Duodenal mucosa (tissue), 2 donors: ENCODE measurements at regions not wholly inside any gene's neighbourhood (a gene's known extent, or its start where the extent isn't known, plus 50 kb on each side); places are given as distances from the start of the nearest gene placed in this dataset.

ENCODE experiments used
- H3K27ac ChIP-seq: one replicate; pipeline ENCODE4 v1.7.0; 2013; ENCODE audit warnings: low read depth, low read length
- H3K27me3 ChIP-seq, 2 donors: one replicate each; pipeline ENCODE4 v1.7.0; 2013; ENCODE audit warnings: low read length in 2 of 2, control low read depth in 1 of 2; ENCODE audit not compliant: insufficient read depth in 2 of 2, control insufficient read depth in 1 of 2
- H3K36me3 ChIP-seq, 2 donors: one replicate each; pipeline ENCODE4 v1.7.0; 2013; ENCODE audit warnings: low read length in 2 of 2, control low read depth in 1 of 2; ENCODE audit not compliant: insufficient read depth in 2 of 2, control insufficient read depth in 1 of 2
- H3K4me1 ChIP-seq, 2 donors: one replicate each; pipeline ENCODE4 v1.7.0; 2013; ENCODE audit warnings: low read length in 2 of 2, control low read depth in 1 of 2; ENCODE audit not compliant: insufficient read depth in 2 of 2, control insufficient read depth in 1 of 2
- H3K4me3 ChIP-seq, 2 donors: one replicate each; pipeline ENCODE4 v1.7.0; 2013; ENCODE audit warnings: low read length in 2 of 2, low read depth in 1 of 2
- H3K9ac ChIP-seq, 2 donors: one replicate each; pipeline ENCODE4 v1.7.0; 2013; ENCODE audit warnings: low read length in 2 of 2, low read depth in 1 of 2
- H3K9me3 ChIP-seq, 2 donors: one replicate each; pipeline ENCODE4 v1.7.0; 2013; ENCODE audit warnings: low read length in 2 of 2, control low read depth in 1 of 2; ENCODE audit not compliant: control insufficient read depth in 1 of 2

DNA sequence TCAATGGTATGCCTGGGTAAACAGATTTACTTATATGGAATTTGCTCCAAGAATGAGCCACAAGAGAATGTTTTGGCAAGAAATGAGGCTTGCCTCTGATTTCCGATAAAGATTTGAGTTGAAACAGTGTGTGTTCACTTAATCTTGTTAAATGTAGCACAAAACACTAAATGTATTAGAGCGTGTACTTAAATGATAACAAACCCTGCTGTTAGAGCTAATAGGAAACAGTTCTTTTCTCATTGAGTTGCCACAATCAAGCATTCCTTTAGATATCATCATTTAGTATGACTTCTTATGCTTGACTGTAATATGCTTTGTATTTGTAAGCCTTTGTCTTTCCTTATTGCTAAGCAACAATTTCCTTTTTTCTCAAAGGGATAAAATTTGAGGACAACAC, 353.6 kb upstream of the ZNF717 start:
- no peaks in the 10 kb centered on the region for H3K4me1 ChIP-seq
- H3K9me3 ChIP-seq = no peaks in the 10 kb centered on the region
- no peak overlapping the region for H3K27ac ChIP-seq
- no peaks in the 10 kb centered on the region for H3K27me3 ChIP-seq
- no peak overlapping the region for H3K4me3 ChIP-seq
- H3K9ac ChIP-seq = no peak overlapping the region
- no peaks in the 10 kb centered on the region for H3K36me3 ChIP-seq

DNA sequence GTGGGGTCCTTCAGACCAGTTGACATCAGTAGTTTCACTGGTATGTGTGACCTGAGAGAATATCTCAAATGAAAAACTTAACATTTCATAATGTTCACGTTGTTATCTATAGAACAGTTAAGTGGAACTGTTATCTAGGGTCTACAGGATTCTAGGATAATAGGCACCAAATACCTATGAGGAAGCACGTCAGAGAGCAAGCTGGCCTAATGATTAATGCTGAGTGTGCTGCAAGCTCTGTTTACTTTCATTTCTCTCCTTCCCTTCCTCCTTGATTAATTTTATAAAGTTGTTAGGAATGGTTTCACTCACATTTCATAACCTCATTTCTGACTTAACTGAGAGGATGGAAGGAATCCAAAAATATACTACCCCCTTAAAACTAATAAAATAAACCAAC, 362.5 kb upstream of the ZNF717 start:
- Histone ChIP-seq H3K4me1 (no peaks in the 10 kb centered on the region), H3K27ac (no peak overlapping the region), H3K36me3 (no peaks in the 10 kb centered on the region), H3K27me3 (no peaks in the 10 kb centered on the region), H3K4me3 (no peak overlapping the region), H3K9ac (no peak overlapping the region), H3K9me3 (peaks cover 7 to 8% of the 10 kb centered on the region in 2 donors)

DNA sequence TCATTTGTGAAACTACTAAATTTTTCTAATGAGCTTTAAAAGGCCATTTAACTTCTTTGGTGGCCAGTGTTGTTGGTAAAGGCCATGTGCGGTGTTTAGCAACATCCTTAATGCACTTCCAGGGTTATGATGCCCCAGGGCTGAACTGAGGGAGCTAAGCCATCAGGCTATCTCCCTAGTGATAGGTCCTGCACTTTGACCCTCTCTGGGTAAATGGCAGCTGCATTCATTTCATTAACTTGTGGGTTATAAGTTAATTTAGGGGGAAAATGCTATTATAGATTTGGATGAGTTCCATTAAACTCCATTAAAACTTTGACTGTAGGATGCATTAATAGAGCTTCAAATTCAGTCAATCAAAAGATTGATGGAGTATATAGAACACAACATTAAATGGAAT, 366.7 kb upstream of the ZNF717 start:
- Histone ChIP-seq H3K4me3 (no peak overlapping the region), H3K9ac (no peak overlapping the region), H3K9me3 (peaks cover 7 to 8% of the 10 kb centered on the region in 2 donors), H3K27me3 (no peaks in the 10 kb centered on the region), H3K27ac (no peak overlapping the region), H3K4me1 (no peaks in the 10 kb centered on the region), H3K36me3 (no peaks in the 10 kb centered on the region)

DNA sequence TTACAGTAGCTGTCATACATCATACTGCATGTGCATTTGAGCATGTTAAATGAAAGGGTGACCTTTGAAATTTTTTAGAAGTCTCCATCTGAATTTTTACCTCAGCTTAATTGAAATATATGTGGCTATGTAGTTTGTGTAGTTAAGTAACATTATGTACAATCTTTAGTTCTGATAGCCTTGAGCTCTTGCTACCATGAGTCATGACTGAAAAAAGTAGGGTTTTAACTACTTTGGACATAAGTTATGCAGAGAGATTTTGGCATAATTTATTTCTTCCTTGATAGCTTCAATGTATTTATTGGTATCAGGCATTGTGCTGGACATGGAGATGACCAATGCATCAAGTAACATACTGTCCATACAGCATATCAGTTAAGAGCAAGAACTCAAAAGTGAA, 376.5 kb upstream of the ZNF717 start:
- H3K27ac ChIP-seq = no peak overlapping the region
- H3K9me3 ChIP-seq = no peaks in the 10 kb centered on the region
- no peak overlapping the region for H3K9ac ChIP-seq
- H3K4me1 ChIP-seq = no peaks in the 10 kb centered on the region
- no peaks in the 10 kb centered on the region for H3K27me3 ChIP-seq
- H3K4me3 ChIP-seq = no peak overlapping the region
- no peaks in the 10 kb centered on the region for H3K36me3 ChIP-seq

DNA sequence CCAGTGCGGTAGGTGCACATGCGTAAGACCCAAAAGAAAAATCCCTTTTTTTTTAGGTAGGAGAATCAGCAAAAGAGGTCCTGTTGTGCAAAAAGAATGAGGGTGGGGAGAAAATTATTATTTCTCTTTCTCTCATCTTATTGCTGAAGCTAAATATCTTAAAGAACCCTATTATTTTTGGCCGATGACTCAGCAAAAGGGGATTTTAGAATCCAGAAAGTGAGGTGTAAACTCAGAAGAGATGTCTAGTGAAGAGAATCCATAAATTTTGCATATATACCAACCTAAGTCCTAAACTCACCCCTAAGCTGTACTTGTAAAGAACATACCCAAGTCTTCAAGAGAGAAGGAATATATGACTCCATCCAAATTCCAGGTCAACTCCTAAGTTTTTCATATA, 386.3 kb upstream of the ZNF717 start:
- Histone ChIP-seq H3K9ac (no peak overlapping the region), H3K27me3 (no peaks in the 10 kb centered on the region), H3K36me3 (no peaks in the 10 kb centered on the region), H3K9me3 (no peaks in the 10 kb centered on the region), H3K27ac (no peak overlapping the region), H3K4me1 (no peaks in the 10 kb centered on the region), H3K4me3 (no peak overlapping the region)

DNA sequence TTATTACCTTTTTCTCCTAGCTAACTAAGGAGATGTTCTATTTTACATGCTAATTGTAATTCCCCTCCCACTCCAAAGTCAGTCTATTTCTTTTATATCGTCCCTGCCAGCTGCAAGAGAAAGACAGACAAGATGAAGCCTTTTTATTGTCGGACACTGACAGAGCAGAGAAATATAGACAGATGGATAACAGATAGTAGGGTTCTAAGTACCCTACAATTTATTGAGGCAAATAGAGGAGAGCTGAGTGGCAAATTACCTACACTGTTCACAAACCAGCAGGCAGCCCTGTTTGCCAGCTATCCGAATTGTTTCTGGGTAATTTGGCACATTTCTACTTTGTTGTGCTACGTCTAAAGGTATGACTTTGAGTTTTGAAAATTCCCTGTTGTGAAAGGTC, 392.3 kb upstream of the ZNF717 start:
- Histone ChIP-seq H3K9ac (no peak overlapping the region), H3K4me3 (no peak overlapping the region), H3K4me1 (no peaks in the 10 kb centered on the region), H3K36me3 (no peaks in the 10 kb centered on the region), H3K9me3 (no peaks in the 10 kb centered on the region), H3K27me3 (no peaks in the 10 kb centered on the region), H3K27ac (no peak overlapping the region)

DNA sequence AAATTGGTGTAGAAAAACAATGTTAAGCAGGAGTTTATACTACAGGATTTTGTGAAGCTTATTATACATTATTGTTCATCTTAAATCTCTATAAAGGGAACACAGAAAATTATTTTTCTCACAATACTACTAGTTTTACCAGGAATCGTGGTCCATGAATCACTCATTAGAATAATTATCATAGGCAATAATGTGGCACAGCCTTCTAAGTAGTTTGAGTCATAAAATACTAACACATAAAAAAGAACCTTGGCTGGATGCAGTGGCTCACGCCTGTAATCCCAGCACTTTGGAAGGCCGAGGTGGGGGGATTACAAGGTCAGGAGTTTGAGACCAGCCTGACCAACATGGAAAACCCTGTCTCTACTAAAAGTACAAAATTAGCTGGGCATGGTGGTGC, 393.1 kb upstream of the ZNF717 start:
- H3K9me3 ChIP-seq = no peaks in the 10 kb centered on the region

DNA sequence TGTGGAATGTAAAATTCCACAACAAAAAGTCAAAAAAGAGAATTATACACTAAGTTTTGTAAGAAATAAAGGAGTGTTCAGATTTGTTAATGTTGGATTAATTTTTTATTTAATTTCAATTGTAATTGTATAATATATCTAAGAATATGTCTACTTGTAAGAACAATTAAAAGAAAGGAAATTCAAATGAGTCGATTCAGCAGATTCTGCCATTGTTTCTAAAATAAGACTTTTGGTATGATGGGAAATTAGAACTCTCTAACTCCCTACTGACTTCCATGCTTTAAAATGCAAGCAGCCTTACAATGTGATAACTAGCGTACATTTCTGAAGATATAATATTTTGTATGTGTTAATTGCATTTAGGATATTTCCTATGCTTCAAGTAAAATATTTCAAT, 395.9 kb upstream of the ZNF717 start:
- H3K36me3 ChIP-seq = no peaks in the 10 kb centered on the region
- no peak overlapping the region for H3K4me3 ChIP-seq
- no peak overlapping the region for H3K27ac ChIP-seq
- H3K27me3 ChIP-seq = no peaks in the 10 kb centered on the region
- no peaks in the 10 kb centered on the region for H3K4me1 ChIP-seq
- no peaks in the 10 kb centered on the region for H3K9me3 ChIP-seq
- no peak overlapping the region for H3K9ac ChIP-seq

More for the DNA sequence above, 393.1 kb upstream of the ZNF717 start:
- no peak overlapping the region for H3K27ac ChIP-seq
- H3K9ac ChIP-seq = no peak overlapping the region
- H3K36me3 ChIP-seq = no peaks in the 10 kb centered on the region
- H3K27me3 ChIP-seq = no peaks in the 10 kb centered on the region
- no peaks in the 10 kb centered on the region for H3K4me1 ChIP-seq
- no peak overlapping the region for H3K4me3 ChIP-seq

DNA sequence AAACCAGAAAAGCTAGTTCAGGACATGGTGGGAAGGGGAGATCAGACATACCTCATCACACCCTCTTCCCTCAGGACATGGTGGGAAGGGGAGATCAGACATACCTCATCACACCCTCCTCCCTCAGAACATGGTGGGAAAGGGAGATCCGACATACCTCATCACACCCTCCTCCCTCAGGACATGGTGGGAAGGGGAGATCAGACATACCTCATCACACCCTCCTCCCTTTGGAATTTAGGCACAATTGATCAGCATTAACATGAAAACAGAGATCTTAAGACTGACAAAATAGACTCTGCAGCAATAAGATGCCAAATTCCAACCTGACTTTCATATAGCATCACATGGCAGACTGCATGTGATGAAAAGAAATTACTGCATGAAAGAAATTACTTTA, 412.7 kb upstream of the ZNF717 start:
- Histone ChIP-seq H3K27me3 (no peaks in the 10 kb centered on the region), H3K36me3 (no peaks in the 10 kb centered on the region), H3K27ac (no peak overlapping the region), H3K9me3 (no peaks in the 10 kb centered on the region), H3K9ac (no peak overlapping the region), H3K4me1 (no peaks in the 10 kb centered on the region), H3K4me3 (no peak overlapping the region)

DNA sequence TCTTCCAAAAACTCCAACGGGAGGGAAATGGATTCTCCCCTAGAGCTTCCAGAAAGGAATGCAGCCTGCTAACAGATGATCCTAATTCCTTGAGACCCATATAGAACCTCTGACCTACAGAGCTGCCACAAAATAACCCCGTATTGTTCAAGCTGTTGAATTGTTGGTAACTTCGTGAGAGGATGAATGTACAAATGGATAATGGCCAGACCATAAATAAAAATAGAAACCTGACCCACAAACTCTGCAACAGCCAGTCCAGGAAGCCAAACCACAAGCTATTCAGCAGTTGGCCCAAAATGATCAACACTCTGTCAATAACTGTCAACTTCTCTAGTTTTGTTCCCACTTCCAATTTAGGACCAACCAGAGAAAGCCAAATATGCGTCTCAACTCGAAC, 414.0 kb upstream of the ZNF717 start:
- Histone ChIP-seq H3K27ac (no peak overlapping the region), H3K9ac (no peak overlapping the region), H3K36me3 (no peaks in the 10 kb centered on the region), H3K4me1 (no peaks in the 10 kb centered on the region), H3K9me3 (no peaks in the 10 kb centered on the region), H3K27me3 (no peaks in the 10 kb centered on the region), H3K4me3 (no peak overlapping the region)

DNA sequence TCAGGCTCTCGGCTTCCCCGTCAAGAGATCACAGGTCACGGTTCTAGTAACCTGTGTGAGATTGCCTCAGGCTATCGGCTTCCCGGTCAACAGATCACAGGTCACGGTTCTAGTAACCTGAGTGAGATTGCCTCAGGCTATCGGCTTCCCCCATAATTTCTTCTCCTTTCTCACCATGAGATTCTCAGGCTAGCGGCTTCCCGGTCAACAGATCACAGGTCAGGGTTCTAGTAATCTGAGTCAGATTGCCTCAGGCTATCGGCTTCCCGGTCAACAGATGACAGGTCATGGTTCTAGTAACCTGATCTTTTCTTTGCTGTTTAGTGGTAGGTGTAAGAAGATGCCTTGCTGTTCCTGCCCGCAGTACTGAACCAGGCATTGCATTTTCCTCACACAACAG, 418.2 kb upstream of the ZNF717 start:
- no peak overlapping the region for H3K4me3 ChIP-seq
- H3K36me3 ChIP-seq = no peaks in the 10 kb centered on the region
- no peaks in the 10 kb centered on the region for H3K9me3 ChIP-seq
- no peaks in the 10 kb centered on the region for H3K27me3 ChIP-seq
- no peaks in the 10 kb centered on the region for H3K4me1 ChIP-seq
- no peak overlapping the region for H3K9ac ChIP-seq
- no peak overlapping the region for H3K27ac ChIP-seq
